H1 (cell line): ENCODE measurements at regions not wholly inside any gene's neighbourhood (a gene's known extent, or its start where the extent isn't known, plus 50 kb on each side); places are given as distances from the start of the nearest gene placed in this dataset.

Experiments used
- BACH1 ChIP-seq: IDR thresholded peaks from 2 replicates; pipeline ENCODE4 v1.6.1; 2012; ENCODE audit warnings: low read length, improper control_type of control experiment
- HDAC6 ChIP-seq: IDR thresholded peaks from one replicate; pipeline ENCODE4 v1.7.1; 2012; ENCODE audit warnings: low read depth, mild to moderate bottlenecking, inconsistent platforms, low read length, moderate library complexity
- KDM4A ChIP-seq: IDR thresholded peaks from one replicate; pipeline ENCODE4 v1.7.1; 2012; ENCODE audit warnings: low read depth, mild to moderate bottlenecking, moderate library complexity, low read length, inconsistent platforms; ENCODE audit not compliant: severe bottlenecking
- SUZ12 ChIP-seq: fragments of 200-600 bp; sonication (generic); IDR thresholded peaks from 2 replicates; pipeline ENCODE4 v1.6.1; 2012; ENCODE audit warnings: mild to moderate bottlenecking, inconsistent platforms, low read length, moderate library complexity, mixed read lengths
- TF ChIP-seq, protein P1 (sequence below): fragments of 300-600 bp; sonication (generic); IDR thresholded peaks from 2 replicates; pipeline ENCODE4 v1.7.1; 2012; ENCODE audit warnings: low read length, moderate library complexity, mild to moderate bottlenecking, inconsistent platforms; ENCODE audit not compliant: insufficient replicate concordance

DNA sequence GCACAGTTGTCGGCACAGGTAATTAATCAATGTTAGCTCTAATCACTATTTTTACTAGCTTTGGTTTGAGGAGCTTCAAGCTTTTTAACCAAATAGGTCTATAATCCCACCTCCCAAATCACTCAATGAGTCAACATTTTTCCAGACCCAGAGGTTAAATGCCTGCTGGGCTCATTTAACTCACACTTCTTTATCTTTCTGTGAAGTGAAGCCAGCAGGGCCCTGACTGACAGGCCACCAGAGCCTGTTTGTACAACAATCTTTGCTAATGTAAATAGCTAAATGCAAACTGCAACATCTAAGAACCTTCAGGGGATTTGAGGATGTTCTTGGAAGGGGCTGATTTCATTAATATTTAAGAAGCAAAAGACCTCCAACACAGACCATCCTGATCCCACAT lies 98.4 kb upstream of the NREP start (continued):
- TF ChIP-seq, protein P1, sequence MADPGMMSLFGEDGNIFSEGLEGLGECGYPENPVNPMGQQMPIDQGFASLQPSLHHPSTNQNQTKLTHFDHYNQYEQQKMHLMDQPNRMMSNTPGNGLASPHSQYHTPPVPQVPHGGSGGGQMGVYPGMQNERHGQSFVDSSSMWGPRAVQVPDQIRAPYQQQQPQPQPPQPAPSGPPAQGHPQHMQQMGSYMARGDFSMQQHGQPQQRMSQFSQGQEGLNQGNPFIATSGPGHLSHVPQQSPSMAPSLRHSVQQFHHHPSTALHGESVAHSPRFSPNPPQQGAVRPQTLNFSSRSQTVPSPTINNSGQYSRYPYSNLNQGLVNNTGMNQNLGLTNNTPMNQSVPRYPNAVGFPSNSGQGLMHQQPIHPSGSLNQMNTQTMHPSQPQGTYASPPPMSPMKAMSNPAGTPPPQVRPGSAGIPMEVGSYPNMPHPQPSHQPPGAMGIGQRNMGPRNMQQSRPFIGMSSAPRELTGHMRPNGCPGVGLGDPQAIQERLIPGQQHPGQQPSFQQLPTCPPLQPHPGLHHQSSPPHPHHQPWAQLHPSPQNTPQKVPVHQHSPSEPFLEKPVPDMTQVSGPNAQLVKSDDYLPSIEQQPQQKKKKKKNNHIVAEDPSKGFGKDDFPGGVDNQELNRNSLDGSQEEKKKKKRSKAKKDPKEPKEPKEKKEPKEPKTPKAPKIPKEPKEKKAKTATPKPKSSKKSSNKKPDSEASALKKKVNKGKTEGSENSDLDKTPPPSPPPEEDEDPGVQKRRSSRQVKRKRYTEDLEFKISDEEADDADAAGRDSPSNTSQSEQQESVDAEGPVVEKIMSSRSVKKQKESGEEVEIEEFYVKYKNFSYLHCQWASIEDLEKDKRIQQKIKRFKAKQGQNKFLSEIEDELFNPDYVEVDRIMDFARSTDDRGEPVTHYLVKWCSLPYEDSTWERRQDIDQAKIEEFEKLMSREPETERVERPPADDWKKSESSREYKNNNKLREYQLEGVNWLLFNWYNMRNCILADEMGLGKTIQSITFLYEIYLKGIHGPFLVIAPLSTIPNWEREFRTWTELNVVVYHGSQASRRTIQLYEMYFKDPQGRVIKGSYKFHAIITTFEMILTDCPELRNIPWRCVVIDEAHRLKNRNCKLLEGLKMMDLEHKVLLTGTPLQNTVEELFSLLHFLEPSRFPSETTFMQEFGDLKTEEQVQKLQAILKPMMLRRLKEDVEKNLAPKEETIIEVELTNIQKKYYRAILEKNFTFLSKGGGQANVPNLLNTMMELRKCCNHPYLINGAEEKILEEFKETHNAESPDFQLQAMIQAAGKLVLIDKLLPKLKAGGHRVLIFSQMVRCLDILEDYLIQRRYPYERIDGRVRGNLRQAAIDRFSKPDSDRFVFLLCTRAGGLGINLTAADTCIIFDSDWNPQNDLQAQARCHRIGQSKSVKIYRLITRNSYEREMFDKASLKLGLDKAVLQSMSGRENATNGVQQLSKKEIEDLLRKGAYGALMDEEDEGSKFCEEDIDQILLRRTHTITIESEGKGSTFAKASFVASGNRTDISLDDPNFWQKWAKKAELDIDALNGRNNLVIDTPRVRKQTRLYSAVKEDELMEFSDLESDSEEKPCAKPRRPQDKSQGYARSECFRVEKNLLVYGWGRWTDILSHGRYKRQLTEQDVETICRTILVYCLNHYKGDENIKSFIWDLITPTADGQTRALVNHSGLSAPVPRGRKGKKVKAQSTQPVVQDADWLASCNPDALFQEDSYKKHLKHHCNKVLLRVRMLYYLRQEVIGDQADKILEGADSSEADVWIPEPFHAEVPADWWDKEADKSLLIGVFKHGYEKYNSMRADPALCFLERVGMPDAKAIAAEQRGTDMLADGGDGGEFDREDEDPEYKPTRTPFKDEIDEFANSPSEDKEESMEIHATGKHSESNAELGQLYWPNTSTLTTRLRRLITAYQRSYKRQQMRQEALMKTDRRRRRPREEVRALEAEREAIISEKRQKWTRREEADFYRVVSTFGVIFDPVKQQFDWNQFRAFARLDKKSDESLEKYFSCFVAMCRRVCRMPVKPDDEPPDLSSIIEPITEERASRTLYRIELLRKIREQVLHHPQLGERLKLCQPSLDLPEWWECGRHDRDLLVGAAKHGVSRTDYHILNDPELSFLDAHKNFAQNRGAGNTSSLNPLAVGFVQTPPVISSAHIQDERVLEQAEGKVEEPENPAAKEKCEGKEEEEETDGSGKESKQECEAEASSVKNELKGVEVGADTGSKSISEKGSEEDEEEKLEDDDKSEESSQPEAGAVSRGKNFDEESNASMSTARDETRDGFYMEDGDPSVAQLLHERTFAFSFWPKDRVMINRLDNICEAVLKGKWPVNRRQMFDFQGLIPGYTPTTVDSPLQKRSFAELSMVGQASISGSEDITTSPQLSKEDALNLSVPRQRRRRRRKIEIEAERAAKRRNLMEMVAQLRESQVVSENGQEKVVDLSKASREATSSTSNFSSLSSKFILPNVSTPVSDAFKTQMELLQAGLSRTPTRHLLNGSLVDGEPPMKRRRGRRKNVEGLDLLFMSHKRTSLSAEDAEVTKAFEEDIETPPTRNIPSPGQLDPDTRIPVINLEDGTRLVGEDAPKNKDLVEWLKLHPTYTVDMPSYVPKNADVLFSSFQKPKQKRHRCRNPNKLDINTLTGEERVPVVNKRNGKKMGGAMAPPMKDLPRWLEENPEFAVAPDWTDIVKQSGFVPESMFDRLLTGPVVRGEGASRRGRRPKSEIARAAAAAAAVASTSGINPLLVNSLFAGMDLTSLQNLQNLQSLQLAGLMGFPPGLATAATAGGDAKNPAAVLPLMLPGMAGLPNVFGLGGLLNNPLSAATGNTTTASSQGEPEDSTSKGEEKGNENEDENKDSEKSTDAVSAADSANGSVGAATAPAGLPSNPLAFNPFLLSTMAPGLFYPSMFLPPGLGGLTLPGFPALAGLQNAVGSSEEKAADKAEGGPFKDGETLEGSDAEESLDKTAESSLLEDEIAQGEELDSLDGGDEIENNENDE, result no peak
- TF ChIP-seq KDM4A (no peak), SUZ12 (no peak), HDAC6 (no peak), BACH1 (no peak)
- TF ChIP-seq, all 59 proteins: peak for 0
